NCI-H524 (cell line): ENCODE measurements at regions not wholly inside any gene's neighbourhood (a gene's known extent, or its start where the extent isn't known, plus 50 kb on each side); places are given as distances from the start of the nearest gene placed in this dataset.
A peak's percentile ranks its signal among the peaks of the same experiment; 100 is the strongest.
"Not testable (repeated sequence)": the region's sequence is repeated elsewhere in the genome, so short reads cannot be mapped to it uniquely, and the experiment has no call there.

Experiments
- DNase-seq, 2 experiments: peaks; one replicate each; lab custom pipeline; 2025; lab: John Stamatoyannopoulos, UW

- DNase-seq: no peak
Observed at GRCh38 chr12:88703790-88704189, 123.5 kb upstream of the KITLG start.

GRCh38 chr12:88698471-88698870, 118.2 kb upstream of the KITLG start:
- DNase-seq: no peak

- DNase-seq: no peak
Observed at GRCh38 chr12:88693837-88694445, 113.7 kb upstream of the KITLG start.

GRCh38 chr12:88691811-88692210, 111.5 kb upstream of the KITLG start:
- no peak for DNase-seq

- peak in 1 of 2 experiments; percentile 60 for DNase-seq
Observed at GRCh38 chr12:88684610-88685009, 104.3 kb upstream of the KITLG start.

- no peak for DNase-seq
Observed at GRCh38 chr12:88684170-88684569, 103.9 kb upstream of the KITLG start.

GRCh38 chr12:88683628-88684027, 103.4 kb upstream of the KITLG start:
- no peak for DNase-seq

GRCh38 chr12:88681271-88681670, 101.0 kb upstream of the KITLG start:
- no peak for DNase-seq

- DNase-seq: no peak
Observed at GRCh38 chr12:88677464-88677863, 97.2 kb upstream of the KITLG start.

GRCh38 chr12:88667615-88668014, 87.3 kb upstream of the KITLG start:
- not testable (repeated sequence) for DNase-seq

- DNase-seq: no peak
Observed at GRCh38 chr12:88665071-88665470, 84.8 kb upstream of the KITLG start.

GRCh38 chr12:88662961-88663360, 82.7 kb upstream of the KITLG start:
- no peak for DNase-seq

GRCh38 chr12:88662093-88662492, 81.8 kb upstream of the KITLG start:
- no peak for DNase-seq

- no peak for DNase-seq
Observed at GRCh38 chr12:88658009-88658408, 77.7 kb upstream of the KITLG start.

GRCh38 chr12:88650715-88651114, 70.4 kb upstream of the KITLG start:
- no peak for DNase-seq

GRCh38 chr12:88648625-88649024, 68.4 kb upstream of the KITLG start:
- DNase-seq: no peak

- DNase-seq: no peak
Observed at GRCh38 chr12:88646824-88647223, 66.6 kb upstream of the KITLG start.

GRCh38 chr12:88645816-88646215, 65.5 kb upstream of the KITLG start:
- no peak for DNase-seq

- no peak for DNase-seq
Observed at GRCh38 chr12:88644946-88645702, 64.9 kb upstream of the KITLG start.

GRCh38 chr12:88643685-88644084, 63.4 kb upstream of the KITLG start:
- no peak for DNase-seq

- DNase-seq: no peak
Observed at GRCh38 chr12:88642675-88643431, 62.6 kb upstream of the KITLG start.

- peak; percentile 23 to 75 for DNase-seq
Observed at GRCh38 chr12:88638966-88639760, 58.9 kb upstream of the KITLG start.
